ENCODE measurements at regions not wholly inside any gene's neighbourhood (a gene's known extent, or its start where the extent isn't known, plus 50 kb on each side); places are given as distances from the start of the nearest gene placed in this dataset.

GRCh38 chr6:90722648-90723047 lies 135.8 kb upstream of the MAP3K7 start:
- TF ChIP-seq POLR2AphosphoS5 (IDR thresholded peaks at IDR 0.05) (no peak), POLR2A (IDR thresholded peaks at IDR 0.05) (no peak), CTCF (IDR thresholded peaks at IDR 0.05) (no peak)

All from breast epithelium (tissue), 3 donors.